Neural progenitor cell (in vitro differentiated cells): ENCODE measurements at regions not wholly inside any gene's neighbourhood (a gene's known extent, or its start where the extent isn't known, plus 50 kb on each side); places are given as distances from the start of the nearest gene placed in this dataset.

Experiments
- EZH2 ChIP-seq: fragments of 200-600 bp; sonication (generic); IDR thresholded peaks from 2 replicates; pipeline ENCODE4 v1.6.1; 2017; ENCODE audit warnings: antibody characterized with exemption, mild to moderate bottlenecking, moderate library complexity
- EZH2phosphoT487 ChIP-seq: fragments of 200-600 bp; sonication (generic); IDR thresholded peaks from 2 replicates; pipeline ENCODE4 v1.6.1; 2017; ENCODE audit warnings: antibody characterized with exemption
- TF ChIP-seq, protein P1 (sequence below): fragments of 200-600 bp; sonication (generic); IDR thresholded peaks from 2 replicates; pipeline ENCODE4 v1.5.1; 2017; ENCODE audit warnings: antibody characterized with exemption, mild to moderate bottlenecking

DNA sequence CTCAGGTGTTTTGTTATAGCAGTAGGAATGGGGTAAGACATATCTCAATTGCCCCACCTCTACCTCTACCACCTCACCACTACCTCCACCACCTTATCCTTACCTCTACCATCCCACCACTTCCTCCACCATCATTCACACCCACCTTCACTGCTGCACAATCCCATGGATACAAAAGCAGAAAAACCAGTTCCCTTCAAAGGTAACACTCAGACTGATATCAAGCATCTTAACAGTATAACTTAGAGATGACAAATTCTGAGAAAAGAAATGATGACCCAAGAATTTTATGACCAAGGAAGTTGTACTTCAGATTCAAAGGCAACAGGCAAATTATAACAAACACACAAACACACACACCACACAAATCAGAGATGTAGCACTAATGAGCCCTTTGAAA, 189.4 kb downstream of the NUAK1 start:
- TF ChIP-seq EZH2, result no peak
- TF ChIP-seq, protein P1, sequence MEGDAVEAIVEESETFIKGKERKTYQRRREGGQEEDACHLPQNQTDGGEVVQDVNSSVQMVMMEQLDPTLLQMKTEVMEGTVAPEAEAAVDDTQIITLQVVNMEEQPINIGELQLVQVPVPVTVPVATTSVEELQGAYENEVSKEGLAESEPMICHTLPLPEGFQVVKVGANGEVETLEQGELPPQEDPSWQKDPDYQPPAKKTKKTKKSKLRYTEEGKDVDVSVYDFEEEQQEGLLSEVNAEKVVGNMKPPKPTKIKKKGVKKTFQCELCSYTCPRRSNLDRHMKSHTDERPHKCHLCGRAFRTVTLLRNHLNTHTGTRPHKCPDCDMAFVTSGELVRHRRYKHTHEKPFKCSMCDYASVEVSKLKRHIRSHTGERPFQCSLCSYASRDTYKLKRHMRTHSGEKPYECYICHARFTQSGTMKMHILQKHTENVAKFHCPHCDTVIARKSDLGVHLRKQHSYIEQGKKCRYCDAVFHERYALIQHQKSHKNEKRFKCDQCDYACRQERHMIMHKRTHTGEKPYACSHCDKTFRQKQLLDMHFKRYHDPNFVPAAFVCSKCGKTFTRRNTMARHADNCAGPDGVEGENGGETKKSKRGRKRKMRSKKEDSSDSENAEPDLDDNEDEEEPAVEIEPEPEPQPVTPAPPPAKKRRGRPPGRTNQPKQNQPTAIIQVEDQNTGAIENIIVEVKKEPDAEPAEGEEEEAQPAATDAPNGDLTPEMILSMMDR, result no peak
- TF ChIP-seq EZH2phosphoT487, result no peak
